HEK293T (cell line): ENCODE measurements at regions not wholly inside any gene's neighbourhood (a gene's known extent, or its start where the extent isn't known, plus 50 kb on each side); places are given as distances from the start of the nearest gene placed in this dataset.

ENCODE experiments used
- CTBP1 ChIP-seq: fragments of 450-650 bp; IDR thresholded peaks from 2 replicates; pipeline ENCODE4 v1.6.1; 2016; ENCODE audit warnings: borderline replicate concordance
- FOXA1 ChIP-seq: fragments of 450-650 bp; IDR thresholded peaks from 2 replicates; pipeline ENCODE4 v1.6.1; 2016; ENCODE audit warnings: mild to moderate bottlenecking
- L3MBTL2 ChIP-seq: fragments of 450-650 bp; conservative IDR thresholded peaks from 2 replicates; pipeline ENCODE4 v1.6.1; 2016; ENCODE audit warnings: mild to moderate bottlenecking
- NFRKB ChIP-seq: fragments of 450-650 bp; IDR thresholded peaks from 2 replicates; pipeline ENCODE4 v1.6.1; 2016; ENCODE audit warnings: mild to moderate bottlenecking, moderate library complexity

DNA sequence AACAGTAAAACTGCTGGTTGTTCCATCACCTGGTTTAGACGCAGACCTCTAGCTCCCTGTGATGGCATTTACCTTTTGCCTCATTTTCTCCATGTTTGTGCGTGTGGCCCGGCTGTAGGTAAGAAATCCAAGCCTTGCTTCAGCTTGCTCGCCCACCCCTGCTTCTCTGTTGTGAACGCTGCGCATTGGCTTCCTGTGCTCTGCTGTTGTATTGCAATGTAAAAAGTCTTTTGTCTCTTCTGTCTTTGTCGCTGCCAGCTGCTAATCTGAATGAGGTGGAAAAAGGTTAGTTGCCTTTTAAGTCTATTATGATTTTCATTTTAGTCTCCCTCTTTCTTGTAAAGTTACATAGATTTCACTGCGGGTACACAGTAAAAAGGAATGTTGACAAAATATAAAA is 127.3 kb upstream of the PACRGL start:
- TF ChIP-seq FOXA1 (no peak), L3MBTL2 (no peak), CTBP1 (no peak), NFRKB (no peak)
